ENCODE measurements at regions not wholly inside any gene's neighbourhood (a gene's known extent, or its start where the extent isn't known, plus 50 kb on each side); places are given as distances from the start of the nearest gene placed in this dataset.

- no peaks in the 10 kb centered on the region for H3K27me3 ChIP-seq
- no peaks in the 10 kb centered on the region for H3K4me1 ChIP-seq
- no peak overlapping the region for H3K27ac ChIP-seq
- H3K9me3 ChIP-seq: peaks cover 0 to 18% (median 0%) of the 10 kb centered on the region in 4 donors
- no peaks in the 10 kb centered on the region for H3K36me3 ChIP-seq
- no peak overlapping the region for H3K4me3 ChIP-seq
- TF ChIP-seq EP300 (IDR thresholded peaks at IDR 0.05): no peak
- TF ChIP-seq CTCF (IDR thresholded peaks at IDR 0.05): no peak
- TF ChIP-seq POLR2A (IDR thresholded peaks at IDR 0.05): no peak
- no peak for DNase-seq (ENCODE audit: low spot score in 2 of 2)
These were observed 833.7 kb upstream of the ROBO1 start for GRCh38 chr3:80601479-80601878.

- no peaks in the 10 kb centered on the region for H3K27me3 ChIP-seq
- WGBS, 2 donors: 35 to 53% methylated on average over 1 of the region's 1 CpG
These were observed 825.0 kb upstream of the ROBO1 start for GRCh38 chr3:80592792-80593191.

GRCh38 chr3:80586338-80586737, 818.5 kb upstream of the ROBO1 start:
- no peaks in the 10 kb centered on the region for H3K9me3 ChIP-seq
- no peak overlapping the region for H3K27ac ChIP-seq
- TF ChIP-seq POLR2A (IDR thresholded peaks at IDR 0.05) (no peak), EP300 (IDR thresholded peaks at IDR 0.05) (no peak), CTCF (IDR thresholded peaks at IDR 0.05) (no peak)
- H3K4me3 ChIP-seq: no peak overlapping the region
- WGBS, 2 donors: 93 to 96% methylated on average over 2 of the region's 2 CpGs
- H3K27me3 ChIP-seq: no peaks in the 10 kb centered on the region
- H3K4me1 ChIP-seq: no peaks in the 10 kb centered on the region
- DNase-seq (ENCODE audit: low spot score in 2 of 2): no peak
- H3K36me3 ChIP-seq: no peaks in the 10 kb centered on the region

More at GRCh38 chr3:80592792-80593191, 825.0 kb upstream of the ROBO1 start:
- Histone ChIP-seq H3K9me3 (peaks cover 0 to 6% (median 0%) of the 10 kb centered on the region in 4 donors), H3K27ac (no peak overlapping the region), H3K36me3 (no peaks in the 10 kb centered on the region), H3K4me1 (no peaks in the 10 kb centered on the region), H3K4me3 (no peak overlapping the region)
- TF ChIP-seq POLR2A (IDR thresholded peaks at IDR 0.05): no peak
- TF ChIP-seq EP300 (IDR thresholded peaks at IDR 0.05): no peak
- TF ChIP-seq CTCF (IDR thresholded peaks at IDR 0.05): no peak
- DNase-seq (ENCODE audit: low spot score in 2 of 2): no peak

- 18 to 21% methylated on average over 2 of the region's 2 CpGs for WGBS, 2 donors
These were observed 812.3 kb upstream of the ROBO1 start for GRCh38 chr3:80580146-80580545.

GRCh38 chr3:80564391-80564790, 796.6 kb upstream of the ROBO1 start:
- no peaks in the 10 kb centered on the region for H3K27me3 ChIP-seq
- no peak for DNase-seq (ENCODE audit: low spot score in 2 of 2)
- H3K27ac ChIP-seq: no peak overlapping the region
- no peak overlapping the region for H3K4me3 ChIP-seq
- WGBS, 2 donors: 47 to 58% methylated on average over 2 of the region's 2 CpGs
- H3K4me1 ChIP-seq: no peaks in the 10 kb centered on the region
- H3K36me3 ChIP-seq: no peaks in the 10 kb centered on the region
- TF ChIP-seq POLR2A (IDR thresholded peaks at IDR 0.05) (no peak), CTCF (IDR thresholded peaks at IDR 0.05) (no peak), EP300 (IDR thresholded peaks at IDR 0.05) (no peak)
- no peaks in the 10 kb centered on the region for H3K9me3 ChIP-seq

More at GRCh38 chr3:80580146-80580545, 812.3 kb upstream of the ROBO1 start:
- no peak overlapping the region for H3K27ac ChIP-seq
- H3K9me3 ChIP-seq: no peaks in the 10 kb centered on the region
- H3K4me3 ChIP-seq: no peak overlapping the region
- no peak for DNase-seq (ENCODE audit: low spot score in 2 of 2)
- H3K4me1 ChIP-seq: no peaks in the 10 kb centered on the region
- TF ChIP-seq CTCF (IDR thresholded peaks at IDR 0.05) (no peak), EP300 (IDR thresholded peaks at IDR 0.05) (no peak), POLR2A (IDR thresholded peaks at IDR 0.05) (no peak)
- H3K27me3 ChIP-seq: no peaks in the 10 kb centered on the region
- no peaks in the 10 kb centered on the region for H3K36me3 ChIP-seq

Data from tibial nerve (tissue), 4 donors.